ENCODE measurements at regions not wholly inside any gene's neighbourhood (a gene's known extent, or its start where the extent isn't known, plus 50 kb on each side); places are given as distances from the start of the nearest gene placed in this dataset.
"Not testable (repeated sequence)": the region's sequence is repeated elsewhere in the genome, so short reads cannot be mapped to it uniquely, and the experiment has no call there.

DNA sequence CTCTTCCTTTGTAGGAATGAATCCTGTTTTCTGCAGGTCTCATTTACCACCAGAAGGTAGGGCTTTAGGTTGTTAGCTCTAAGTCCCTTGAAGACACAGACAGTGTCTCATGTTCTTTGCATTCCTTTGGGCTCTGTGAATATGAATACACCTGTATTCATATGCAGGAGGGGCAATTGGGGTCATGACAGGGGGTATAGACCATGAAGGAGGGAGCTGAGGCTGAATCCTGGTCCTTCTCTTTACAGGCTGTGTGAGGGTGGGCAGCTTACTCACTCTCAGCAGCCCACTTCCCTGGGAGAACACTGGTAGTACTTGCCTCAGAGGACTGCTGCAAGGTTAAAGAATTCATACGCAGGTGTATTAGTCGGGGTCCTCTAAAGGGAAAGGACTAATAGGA is 267.2 kb upstream of the MGMT start:
- DNase-seq = no peak

DNA sequence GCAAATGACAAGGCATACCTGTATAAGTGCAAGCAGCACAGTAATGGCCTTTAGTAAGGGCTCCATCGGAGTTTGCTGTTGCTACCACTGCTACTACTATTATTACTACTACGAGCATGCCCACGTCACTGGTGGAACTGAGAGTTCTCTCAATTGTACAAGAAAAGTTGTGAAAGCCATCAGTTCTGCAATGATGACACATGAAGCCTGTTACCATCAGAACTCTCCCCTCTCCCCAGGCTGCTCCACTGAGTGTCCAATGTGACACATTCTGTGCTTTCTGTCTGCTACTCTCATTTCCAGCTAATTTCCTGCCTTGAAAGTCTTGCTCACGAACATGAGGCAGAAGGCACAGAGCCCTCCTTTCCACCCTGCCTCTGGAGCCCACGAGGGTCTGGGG is 263.2 kb upstream of the MGMT start:
- no peak for DNase-seq

GRCh38 chr10:129207297-129207696 is 259.7 kb upstream of the MGMT start:
- DNase-seq = peak; percentile 73

- no peak for DNase-seq
These were observed 256.2 kb upstream of the MGMT start for GRCh38 chr10:129210876-129211275.

- no peak for DNase-seq
These were observed 253.8 kb upstream of the MGMT start for GRCh38 chr10:129213256-129213655.

DNA sequence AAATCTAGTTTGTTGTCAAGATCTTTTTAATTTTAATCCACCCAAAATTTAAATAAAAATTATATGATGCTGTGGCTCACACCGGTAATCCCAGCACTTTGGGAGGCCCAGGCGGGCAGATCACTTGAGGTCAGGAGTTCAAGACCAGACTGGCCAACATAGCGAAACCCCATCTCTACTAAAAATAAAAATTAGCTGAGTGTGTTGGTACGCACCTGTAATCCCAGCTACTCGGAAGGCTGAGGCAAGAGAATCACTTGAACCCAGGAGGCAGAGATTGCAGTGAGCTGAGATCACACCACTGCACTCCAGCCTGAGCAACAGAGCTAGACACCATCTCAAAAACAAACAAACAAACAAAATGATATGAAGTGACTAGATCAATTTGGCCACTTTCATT is 253.0 kb upstream of the MGMT start:
- not testable (repeated sequence) for DNase-seq

- no peak for DNase-seq
These were observed 247.7 kb upstream of the MGMT start for GRCh38 chr10:129219364-129219763.

DNA sequence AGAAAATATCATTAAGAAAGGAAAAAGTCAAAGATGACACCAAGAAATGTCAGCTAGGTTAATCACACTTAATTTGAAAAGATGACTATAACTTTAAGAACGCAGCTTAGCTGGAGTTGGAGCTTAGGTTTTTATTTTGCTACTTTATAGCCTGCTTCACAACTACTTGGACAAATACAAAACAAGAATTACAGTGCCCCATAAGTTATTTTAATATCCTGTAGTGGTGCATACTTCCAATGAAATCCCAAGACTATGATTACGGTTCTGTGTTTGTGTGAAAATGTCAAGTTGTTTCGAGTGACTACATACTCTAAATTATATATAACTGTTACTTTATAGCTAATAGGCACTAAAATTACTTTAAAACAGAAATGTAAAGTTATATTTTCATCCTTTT is 244.6 kb upstream of the MGMT start:
- DNase-seq = no peak

DNA sequence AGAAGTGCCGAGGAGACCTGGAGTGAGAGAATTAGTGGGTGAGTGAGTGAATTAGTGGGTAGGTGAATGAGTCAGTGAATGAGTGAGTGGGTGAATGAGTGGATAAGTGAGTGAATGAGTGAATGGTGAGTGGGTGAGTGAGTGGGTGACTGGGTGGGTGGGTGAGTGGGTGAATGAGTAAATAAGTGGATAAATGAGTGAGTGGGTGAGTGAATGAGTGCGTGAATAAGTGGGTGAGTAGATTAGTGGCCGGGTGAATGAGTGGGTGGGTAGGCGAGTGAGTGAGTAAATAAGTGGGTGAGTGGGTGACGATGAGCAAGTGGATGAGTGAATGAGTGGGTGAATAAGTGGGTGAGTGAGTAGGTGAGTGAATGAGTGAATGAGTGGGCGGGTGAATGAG is 243.7 kb upstream of the MGMT start:
- DNase-seq = no peak

DNA sequence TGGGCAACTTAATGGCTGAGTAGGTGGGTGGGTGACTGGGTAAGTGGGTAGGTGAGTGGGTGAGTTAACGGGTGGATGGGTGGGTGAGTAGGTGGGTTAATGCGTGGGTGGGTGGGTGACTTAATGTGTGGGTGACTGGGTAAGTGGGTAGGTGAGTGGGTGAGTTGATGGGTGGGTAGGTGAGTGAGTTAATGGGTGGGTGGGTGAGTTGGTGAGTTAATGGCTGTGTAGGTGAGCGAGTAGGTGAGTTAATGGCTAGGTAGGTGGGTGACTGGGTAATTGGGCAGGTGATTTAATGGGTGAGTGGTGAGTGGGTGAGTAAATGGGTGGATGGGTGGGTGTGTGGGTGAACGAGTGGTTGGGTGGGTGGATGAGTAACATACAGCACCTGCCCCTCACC is 243.0 kb upstream of the MGMT start:
- DNase-seq = no peak

DNA sequence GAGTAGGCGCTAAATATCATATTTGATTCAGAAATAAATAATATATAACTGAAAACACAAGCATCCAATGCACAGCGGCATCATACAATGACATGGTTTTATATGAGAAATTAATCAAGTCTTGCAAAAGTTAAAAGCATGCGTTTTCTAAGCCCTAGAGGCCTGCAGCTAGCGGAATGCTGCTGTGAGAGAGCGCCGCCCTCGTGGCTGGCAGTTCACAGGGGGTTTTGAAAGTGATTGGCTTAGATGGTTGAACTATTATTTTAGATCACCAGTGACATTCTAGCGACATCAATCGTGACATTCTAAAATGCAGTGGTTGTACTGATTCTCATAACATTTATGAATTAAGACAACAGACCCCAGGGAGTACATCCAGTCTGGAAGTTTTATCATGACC is 235.2 kb upstream of the MGMT start:
- DNase-seq = no peak

- no peak for DNase-seq
These were observed 233.5 kb upstream of the MGMT start for GRCh38 chr10:129233351-129234148.

GRCh38 chr10:129236274-129236691 is 230.8 kb upstream of the MGMT start:
- no peak for DNase-seq

GRCh38 chr10:129241461-129241860 is 225.6 kb upstream of the MGMT start:
- no peak for DNase-seq

DNA sequence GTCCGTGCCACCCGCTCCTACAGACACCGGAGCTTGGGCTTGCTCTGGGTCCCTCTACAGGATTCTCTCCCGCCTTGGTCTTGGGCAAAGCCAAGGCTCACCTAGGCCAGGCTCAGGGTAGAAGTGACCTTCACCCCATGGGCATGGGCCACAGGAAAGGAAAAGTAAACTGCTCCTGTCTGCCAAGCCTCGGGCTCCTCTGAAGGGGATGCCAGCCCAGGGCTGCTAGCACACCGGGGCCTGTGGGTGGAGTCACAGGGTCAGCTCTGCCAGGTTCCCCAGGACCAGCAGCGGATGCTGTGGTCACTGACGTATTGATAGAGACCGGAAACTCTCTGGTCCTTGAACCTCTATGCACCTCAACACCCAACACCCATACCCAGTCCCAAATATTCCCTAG is 222.7 kb upstream of the MGMT start:
- no peak for DNase-seq

- DNase-seq = no peak
These were observed 222.3 kb upstream of the MGMT start for GRCh38 chr10:129244757-129245156.

- no peak for DNase-seq
These were observed 213.7 kb upstream of the MGMT start for GRCh38 chr10:129253161-129253864.

DNA sequence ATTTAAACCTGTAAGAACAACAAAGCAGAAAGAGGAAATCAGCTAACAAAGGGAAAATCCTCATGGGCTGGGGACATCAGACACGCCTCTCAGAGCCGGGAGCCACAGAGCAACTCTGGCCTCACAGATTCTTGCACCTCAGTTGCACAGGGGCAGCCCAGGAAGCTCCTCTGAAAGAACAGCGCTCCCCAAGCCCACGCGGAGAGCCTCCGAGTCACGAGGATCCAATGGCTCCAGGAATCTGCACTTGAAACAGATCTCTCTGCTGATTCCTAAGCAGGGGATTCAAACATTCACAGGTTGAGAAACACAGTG is 213.2 kb upstream of the MGMT start:
- no peak for DNase-seq

GRCh38 chr10:129258283-129258923 is 208.6 kb upstream of the MGMT start:
- peak; percentile 70 for DNase-seq

DNA sequence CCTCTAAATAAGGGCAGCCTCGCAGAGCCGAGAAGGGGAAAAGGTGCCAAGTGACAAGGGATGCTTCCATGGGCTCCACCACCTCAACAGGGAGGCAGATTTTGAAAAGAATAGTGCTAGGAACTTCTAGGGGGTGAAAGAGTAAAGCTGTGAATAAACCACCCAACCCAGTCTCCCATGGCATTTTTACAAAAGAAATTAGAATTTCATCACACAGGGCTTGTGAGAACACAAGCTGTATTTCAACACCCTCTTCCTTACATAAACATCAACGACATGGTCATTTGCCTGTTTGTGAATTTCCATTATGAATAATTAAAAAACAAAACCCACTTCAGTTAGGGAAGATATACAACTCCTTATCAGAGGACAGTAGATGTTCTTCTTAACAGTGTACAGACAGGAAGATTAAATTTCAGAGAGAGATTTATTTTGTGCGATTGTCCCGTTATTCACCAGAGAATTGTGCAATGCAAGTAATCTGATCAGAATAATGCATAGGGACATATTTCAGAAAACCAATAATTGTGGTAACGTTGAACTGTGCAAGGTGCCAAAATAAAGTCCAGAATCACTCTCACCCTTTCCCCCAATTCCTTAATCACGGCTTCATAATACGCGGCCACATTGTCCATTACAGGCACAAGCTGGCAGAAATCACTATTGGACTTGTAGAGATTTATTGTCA is 207.8 kb upstream of the MGMT start:
- DNase-seq = no peak

- DNase-seq = no peak
These were observed 194.9 kb upstream of the MGMT start for GRCh38 chr10:129272176-129272575.

- no peak for DNase-seq
These were observed 194.0 kb upstream of the MGMT start for GRCh38 chr10:129272866-129273650.

DNA sequence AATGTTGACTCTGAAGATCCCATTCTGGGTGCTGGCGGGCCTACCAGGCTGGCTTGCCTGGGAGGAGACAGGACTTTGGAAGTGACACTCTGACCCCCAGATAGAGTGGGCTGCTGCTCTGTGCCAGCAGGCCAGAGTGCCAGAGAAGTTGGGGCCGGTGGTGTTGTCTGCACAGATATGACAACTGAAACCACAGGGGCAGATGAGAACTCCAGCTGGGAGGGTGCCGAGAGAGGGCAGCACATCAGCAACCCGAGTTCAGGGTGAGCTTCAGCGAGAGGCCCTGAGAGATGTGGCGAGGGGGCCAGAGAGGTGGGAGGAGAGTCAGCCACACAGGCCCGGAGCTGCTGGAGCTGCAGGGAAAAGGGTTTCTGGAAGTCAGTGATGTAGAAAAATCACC is 193.2 kb upstream of the MGMT start:
- no peak for DNase-seq

Measured in left hindlimb (tissue), 1 donor.